NT2/D1 (cell line): ENCODE measurements at regions not wholly inside any gene's neighbourhood (a gene's known extent, or its start where the extent isn't known, plus 50 kb on each side); places are given as distances from the start of the nearest gene placed in this dataset.

Experiments
- DNase-seq: peaks from one replicate; pipeline ENCODE4 v3.0.0-alpha.2; 2011; ENCODE audit warnings: low read depth, low spot score
- H3K27me3 ChIP-seq: 2 replicates; pipeline ENCODE4 v1.6.0; 2011; ENCODE audit warnings: mild to moderate bottlenecking; ENCODE audit not compliant: insufficient read length, insufficient read depth
- H3K36me3 ChIP-seq: 2 replicates; pipeline ENCODE4 v1.6.1; 2011; ENCODE audit warnings: mild to moderate bottlenecking, low read length, mixed read lengths; ENCODE audit not compliant: insufficient read depth, insufficient read length
- H3K4me1 ChIP-seq: 2 replicates; pipeline ENCODE4 v1.5.1; 2011; ENCODE audit not compliant: insufficient read depth, insufficient read length
- H3K4me3 ChIP-seq: 2 replicates; pipeline ENCODE4 v1.5.1; 2011; ENCODE audit warnings: low read depth; ENCODE audit not compliant: insufficient read length
- H3K9ac ChIP-seq: 2 replicates; pipeline ENCODE4 v1.6.0; 2011; ENCODE audit warnings: low read depth; ENCODE audit not compliant: insufficient read length
- H3K9me3 ChIP-seq: 2 replicates; pipeline ENCODE4 v1.5.1; 2011; ENCODE audit warnings: mild to moderate bottlenecking, low read length; ENCODE audit not compliant: insufficient read depth
- SUZ12 ChIP-seq: IDR thresholded peaks from 2 replicates; pipeline ENCODE4 v1.6.1; 2011; ENCODE audit not compliant: insufficient read length, insufficient read depth; ENCODE audit errors: extremely low read depth
- YY1 ChIP-seq: IDR thresholded peaks from 2 replicates; pipeline ENCODE4 v1.6.1; 2011; ENCODE audit not compliant: insufficient read length, insufficient read depth
- ZNF274 ChIP-seq: IDR thresholded peaks from 2 replicates; pipeline ENCODE4 v1.6.1; 2011; ENCODE audit warnings: mild to moderate bottlenecking, low read depth, low read length

GRCh38 chr5:4722886-4723285 lies 417.2 kb upstream of the ADAMTS16 start:
- TF ChIP-seq SUZ12, result no peak
- no peak for TF ChIP-seq ZNF274
- no peak for TF ChIP-seq YY1

GRCh38 chr5:4725594-4725993 lies 414.5 kb upstream of the ADAMTS16 start:
- TF ChIP-seq ZNF274 (no peak), YY1 (no peak), SUZ12 (no peak)
- no peaks in the 10 kb centered on the region for H3K4me1 ChIP-seq
- H3K9me3 ChIP-seq, result no peaks in the 10 kb centered on the region
- no peaks in the 10 kb centered on the region for H3K27me3 ChIP-seq
- no peak overlapping the region for H3K9ac ChIP-seq
- H3K36me3 ChIP-seq, result no peaks in the 10 kb centered on the region
- H3K4me3 ChIP-seq, result no peak overlapping the region
- DNase-seq, result no peak

More at GRCh38 chr5:4722886-4723285, 417.2 kb upstream of the ADAMTS16 start:
- Histone ChIP-seq H3K9ac (no peak overlapping the region), H3K4me1 (no peaks in the 10 kb centered on the region), H3K4me3 (no peak overlapping the region), H3K27me3 (no peaks in the 10 kb centered on the region), H3K36me3 (no peaks in the 10 kb centered on the region), H3K9me3 (no peaks in the 10 kb centered on the region)
- DNase-seq, result no peak

DNA sequence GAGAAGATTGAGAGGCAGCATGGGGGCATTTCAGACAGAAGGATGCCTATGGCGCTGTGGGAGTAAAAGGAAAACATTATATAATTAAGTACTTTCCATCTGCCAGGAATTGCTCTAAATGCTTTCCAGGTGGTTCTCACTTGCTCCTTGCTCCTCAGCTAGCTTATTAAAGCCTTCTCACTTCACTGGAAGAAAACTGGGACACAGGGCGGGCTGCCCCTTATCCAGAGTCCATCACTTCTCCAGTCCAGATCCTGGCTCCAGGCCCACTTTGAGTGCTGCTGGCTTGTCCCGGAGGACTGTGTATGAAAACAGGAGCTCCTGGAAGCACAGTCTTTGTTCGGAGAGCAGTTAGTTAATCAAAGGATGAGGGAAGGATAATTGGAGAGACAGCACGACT lies 409.9 kb upstream of the ADAMTS16 start:
- no peaks in the 10 kb centered on the region for H3K27me3 ChIP-seq
- no peaks in the 10 kb centered on the region for H3K4me1 ChIP-seq
- no peaks in the 10 kb centered on the region for H3K9me3 ChIP-seq
- H3K4me3 ChIP-seq, result no peak overlapping the region
- TF ChIP-seq YY1 (no peak), SUZ12 (no peak), ZNF274 (no peak)
- no peak for DNase-seq
- no peak overlapping the region for H3K9ac ChIP-seq
- H3K36me3 ChIP-seq, result no peaks in the 10 kb centered on the region

- H3K4me3 ChIP-seq, result no peak overlapping the region
- H3K27me3 ChIP-seq, result no peaks in the 10 kb centered on the region
- H3K9me3 ChIP-seq, result no peaks in the 10 kb centered on the region
- TF ChIP-seq YY1, result no peak
- no peak for TF ChIP-seq ZNF274
- TF ChIP-seq SUZ12, result no peak
- H3K4me1 ChIP-seq, result no peaks in the 10 kb centered on the region
- DNase-seq, result no peak
- no peaks in the 10 kb centered on the region for H3K36me3 ChIP-seq
- no peak overlapping the region for H3K9ac ChIP-seq
Measured at GRCh38 chr5:4734348-4734747, 405.8 kb upstream of the ADAMTS16 start.

- Histone ChIP-seq H3K9ac (no peak overlapping the region), H3K4me1 (no peaks in the 10 kb centered on the region), H3K4me3 (no peak overlapping the region), H3K27me3 (no peaks in the 10 kb centered on the region), H3K36me3 (no peaks in the 10 kb centered on the region), H3K9me3 (no peaks in the 10 kb centered on the region)
- no peak for DNase-seq
- no peak for TF ChIP-seq YY1
- no peak for TF ChIP-seq SUZ12
- no peak for TF ChIP-seq ZNF274
Measured at GRCh38 chr5:4735261-4735660, 404.9 kb upstream of the ADAMTS16 start.

- H3K4me1 ChIP-seq, result no peaks in the 10 kb centered on the region
- H3K36me3 ChIP-seq, result no peaks in the 10 kb centered on the region
- DNase-seq, result no peak
- H3K27me3 ChIP-seq, result no peaks in the 10 kb centered on the region
- no peak for TF ChIP-seq ZNF274
- TF ChIP-seq SUZ12, result no peak
- no peak for TF ChIP-seq YY1
- no peak overlapping the region for H3K4me3 ChIP-seq
- H3K9ac ChIP-seq, result no peak overlapping the region
- H3K9me3 ChIP-seq, result no peaks in the 10 kb centered on the region
Measured at GRCh38 chr5:4737868-4738267, 402.3 kb upstream of the ADAMTS16 start.

DNA sequence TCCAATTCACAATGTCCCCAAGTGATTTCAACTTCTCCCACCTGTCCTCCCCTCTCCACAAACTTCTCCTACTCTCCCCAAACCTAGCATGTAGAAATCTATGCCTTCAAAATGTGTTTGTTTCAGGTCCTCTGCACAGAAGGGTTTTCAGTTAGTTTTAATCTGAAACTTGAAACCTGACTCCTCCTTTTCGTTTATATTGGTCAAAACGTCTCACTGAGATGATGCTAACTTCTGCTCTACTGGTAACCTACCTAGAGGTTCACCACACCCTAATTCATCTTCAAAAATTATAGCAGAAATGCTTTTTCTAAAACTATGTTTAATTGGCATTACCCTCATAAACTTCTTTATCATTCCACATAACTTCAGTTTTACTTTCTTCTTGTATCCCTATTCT lies 401.8 kb upstream of the ADAMTS16 start:
- no peaks in the 10 kb centered on the region for H3K36me3 ChIP-seq
- DNase-seq, result no peak
- no peak for TF ChIP-seq SUZ12
- no peak for TF ChIP-seq YY1
- TF ChIP-seq ZNF274, result no peak

GRCh38 chr5:4740156-4740555 lies 400.0 kb upstream of the ADAMTS16 start:
- H3K4me1 ChIP-seq, result no peaks in the 10 kb centered on the region
- no peaks in the 10 kb centered on the region for H3K9me3 ChIP-seq
- no peak overlapping the region for H3K9ac ChIP-seq
- no peaks in the 10 kb centered on the region for H3K36me3 ChIP-seq
- DNase-seq, result no peak
- H3K27me3 ChIP-seq, result no peaks in the 10 kb centered on the region
- H3K4me3 ChIP-seq, result no peak overlapping the region
- no peak for TF ChIP-seq ZNF274
- no peak for TF ChIP-seq SUZ12
- no peak for TF ChIP-seq YY1

More for the DNA sequence above, 401.8 kb upstream of the ADAMTS16 start:
- H3K4me3 ChIP-seq, result no peak overlapping the region
- H3K9ac ChIP-seq, result no peak overlapping the region
- H3K27me3 ChIP-seq, result no peaks in the 10 kb centered on the region
- H3K9me3 ChIP-seq, result no peaks in the 10 kb centered on the region
- H3K4me1 ChIP-seq, result no peaks in the 10 kb centered on the region
